MG63 (cell line): ENCODE measurements at regions not wholly inside any gene's neighbourhood (a gene's known extent, or its start where the extent isn't known, plus 50 kb on each side); places are given as distances from the start of the nearest gene placed in this dataset.
"Not testable (repeated sequence)": the region's sequence is repeated elsewhere in the genome, so short reads cannot be mapped to it uniquely, and the experiment has no call there.

ENCODE experiments used
- DNase-seq: peaks from one replicate; pipeline ENCODE4 v3.0.0-alpha.2; 2020
- H3K27me3 ChIP-seq: fragments of 250-450 bp; sonication (Bioruptor Pico); 2 replicates; pipeline ENCODE4 v1.5.1; 2020; ENCODE audit warnings: mild to moderate bottlenecking, moderate library complexity
- H3K36me3 ChIP-seq: fragments of 250-450 bp; sonication (Bioruptor Pico); 2 replicates; pipeline ENCODE4 v1.5.1; 2020; ENCODE audit warnings: mild to moderate bottlenecking, moderate library complexity
- H3K4me3 ChIP-seq: fragments of 250-450 bp; sonication (Bioruptor Pico); 2 replicates; pipeline ENCODE4 v1.5.1; 2020; ENCODE audit warnings: mild to moderate bottlenecking, moderate library complexity
- H3K9me3 ChIP-seq: fragments of 250-450 bp; sonication (Bioruptor Pico); 2 replicates; pipeline ENCODE4 v1.5.1; 2020; ENCODE audit warnings: mild to moderate bottlenecking, moderate library complexity

GRCh38 chr2:204389856-204390255 is 155.4 kb upstream of the PARD3B start:
- DNase-seq = no peak
- peaks cover 6% of the 10 kb centered on the region; the same call in 1 of the 2 replicates for H3K9me3 ChIP-seq
- H3K36me3 ChIP-seq = no peaks in the 10 kb centered on the region
- H3K27me3 ChIP-seq = no peaks in the 10 kb centered on the region
- no peak overlapping the region for H3K4me3 ChIP-seq

- no peak for DNase-seq
Measured at GRCh38 chr2:204395539-204395938, 149.7 kb upstream of the PARD3B start.

DNA sequence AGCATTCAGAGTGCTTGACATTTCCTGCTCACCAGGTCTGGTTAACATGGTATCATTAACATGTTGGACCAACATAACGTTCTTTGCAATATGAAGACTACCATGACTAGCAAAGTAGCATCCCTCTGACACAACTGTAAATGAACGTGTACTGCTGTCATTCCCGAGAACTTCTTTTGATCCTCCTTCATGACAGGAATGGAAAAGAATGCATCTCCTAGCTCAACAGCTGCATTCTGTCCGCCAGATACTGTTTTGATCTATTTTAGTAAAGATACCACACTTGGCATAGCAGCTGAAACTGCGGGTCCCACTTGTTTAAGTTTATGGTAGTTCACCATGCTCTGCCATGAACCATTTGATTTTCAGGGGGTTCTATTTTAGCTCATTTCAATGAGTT is 144.2 kb upstream of the PARD3B start:
- no peak for DNase-seq
- H3K4me3 ChIP-seq = no peak overlapping the region
- peaks cover 6% of the 10 kb centered on the region; the same call in 1 of the 2 replicates for H3K9me3 ChIP-seq
- no peaks in the 10 kb centered on the region for H3K36me3 ChIP-seq
- no peaks in the 10 kb centered on the region for H3K27me3 ChIP-seq

More at GRCh38 chr2:204395539-204395938, 149.7 kb upstream of the PARD3B start:
- no peaks in the 10 kb centered on the region for H3K36me3 ChIP-seq
- H3K27me3 ChIP-seq = no peaks in the 10 kb centered on the region
- H3K9me3 ChIP-seq = peaks cover 9% of the 10 kb centered on the region; the same call in 1 of the 2 replicates
- no peak overlapping the region for H3K4me3 ChIP-seq

DNA sequence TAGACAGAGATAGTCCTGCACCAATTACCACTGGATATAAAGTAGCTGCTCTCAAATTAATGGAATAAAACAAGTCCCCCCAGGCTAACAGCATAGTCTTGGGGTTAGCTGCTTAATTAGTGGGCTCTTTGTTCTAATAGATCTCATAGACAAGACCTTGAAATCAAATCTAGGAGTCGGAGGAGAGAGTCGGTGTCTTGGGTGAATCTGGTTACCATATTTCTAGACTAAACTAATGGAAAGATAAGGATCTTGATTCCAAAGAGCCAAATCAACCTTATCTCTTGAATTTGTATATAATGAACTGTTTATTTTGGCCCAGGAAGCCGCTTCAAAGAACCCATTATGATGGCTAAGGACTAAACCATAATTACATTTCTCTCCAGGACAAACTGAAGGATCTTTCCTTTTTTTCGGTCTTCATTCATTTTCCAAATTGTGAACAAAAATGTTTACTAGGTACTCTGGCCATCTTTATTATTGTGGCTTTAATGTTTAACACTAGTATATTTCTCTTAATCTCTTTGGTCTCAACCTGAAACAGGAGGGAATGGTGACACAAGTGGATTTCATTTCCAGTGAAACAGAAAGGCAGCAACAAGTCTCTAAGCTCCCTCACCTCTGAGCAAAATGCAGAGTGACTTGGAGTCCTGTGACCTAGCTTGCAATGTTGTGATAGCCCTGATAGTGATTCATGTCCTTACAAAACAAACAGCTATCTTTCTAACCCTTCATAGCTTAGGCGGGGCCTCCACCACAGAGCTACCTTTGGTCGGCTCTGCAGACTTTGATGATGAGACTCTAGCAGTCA is 137.9 kb upstream of the PARD3B start:
- Histone ChIP-seq H3K4me3 (no peak overlapping the region), H3K36me3 (no peaks in the 10 kb centered on the region), H3K27me3 (no peaks in the 10 kb centered on the region), H3K9me3 (peaks cover 4% of the 10 kb centered on the region)
- DNase-seq = no peak

DNA sequence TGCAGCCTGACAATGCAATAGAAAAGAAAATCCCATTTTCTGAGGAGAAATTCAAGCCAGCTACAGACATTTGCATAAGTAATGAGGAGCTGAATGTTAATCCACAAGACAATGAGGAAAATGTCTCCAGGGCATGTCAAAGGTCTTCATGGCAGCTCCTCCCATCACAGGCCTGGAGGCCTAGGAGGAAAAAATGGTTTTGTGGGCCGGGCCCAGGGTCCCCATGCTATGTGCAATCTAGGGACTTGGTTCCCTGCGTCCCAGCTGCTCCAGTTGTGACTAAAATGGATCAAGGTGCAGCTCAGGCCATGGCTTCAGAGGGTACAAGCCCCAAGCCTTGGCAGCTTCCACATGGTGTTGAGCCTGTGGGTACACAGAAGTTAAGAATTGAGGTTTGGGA is 132.5 kb upstream of the PARD3B start:
- not testable (repeated sequence) for H3K9me3 ChIP-seq, H3K27me3 ChIP-seq, DNase-seq, H3K4me3 ChIP-seq, H3K36me3 ChIP-seq

DNA sequence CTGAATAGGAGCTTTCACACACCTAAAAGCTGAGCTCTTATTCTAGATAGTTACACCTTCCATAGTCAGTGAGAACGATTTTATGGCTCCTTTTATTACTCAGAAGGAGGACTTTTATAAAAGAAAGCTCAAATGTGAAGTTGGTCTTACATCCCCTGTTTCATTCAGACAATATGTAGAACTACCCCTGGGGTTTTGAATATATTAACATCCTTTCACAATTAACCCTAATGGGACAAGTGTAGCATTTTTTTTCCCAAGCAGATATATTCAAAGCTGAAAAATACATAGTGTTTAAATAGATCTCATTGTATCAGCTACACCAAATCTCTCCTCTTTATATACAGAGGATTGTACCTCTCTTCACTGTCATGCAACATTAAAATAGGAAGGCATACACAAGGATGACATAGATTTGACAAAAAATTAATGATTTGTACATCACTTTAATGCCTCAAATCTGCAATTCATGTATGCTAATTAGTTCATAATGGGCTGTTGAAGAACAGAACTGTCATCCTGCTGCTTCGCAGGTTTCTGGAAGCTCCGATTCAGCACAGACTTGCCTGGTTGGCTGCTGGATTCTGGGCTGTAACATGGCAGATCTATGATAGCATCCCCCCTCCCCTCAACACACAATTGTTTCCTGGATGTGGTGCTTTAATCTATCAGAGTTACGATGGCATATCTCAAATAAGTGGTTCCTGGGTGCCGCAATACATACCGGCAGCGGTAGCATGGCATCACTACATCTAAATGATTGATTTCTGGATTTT is 129.7 kb upstream of the PARD3B start:
- Histone ChIP-seq H3K27me3 (no peaks in the 10 kb centered on the region), H3K9me3 (peaks cover 7% of the 10 kb centered on the region), H3K36me3 (no peaks in the 10 kb centered on the region), H3K4me3 (no peak overlapping the region)
- DNase-seq = no peak

DNA sequence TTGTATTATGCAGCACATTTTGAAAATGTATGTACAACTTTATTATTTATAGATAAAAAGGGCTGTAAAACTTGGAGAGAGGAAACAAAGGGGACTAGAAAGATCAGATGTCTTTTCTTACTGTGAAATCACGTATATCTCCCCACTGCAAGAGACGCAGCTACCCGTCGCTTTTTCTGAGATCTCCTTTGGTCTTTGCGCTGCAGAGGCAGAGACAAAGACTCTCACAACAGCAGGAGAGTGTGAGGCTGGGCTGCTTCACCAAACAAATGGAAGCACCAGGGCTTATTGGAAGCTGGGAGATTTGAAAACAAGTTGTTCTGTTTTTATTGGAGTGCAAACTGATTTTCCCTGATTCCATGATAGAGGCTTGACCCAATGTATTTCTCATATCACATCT is 129.0 kb upstream of the PARD3B start:
- Histone ChIP-seq H3K9me3 (peaks cover 7% of the 10 kb centered on the region), H3K36me3 (no peaks in the 10 kb centered on the region), H3K4me3 (no peak overlapping the region), H3K27me3 (no peaks in the 10 kb centered on the region)
- no peak for DNase-seq

DNA sequence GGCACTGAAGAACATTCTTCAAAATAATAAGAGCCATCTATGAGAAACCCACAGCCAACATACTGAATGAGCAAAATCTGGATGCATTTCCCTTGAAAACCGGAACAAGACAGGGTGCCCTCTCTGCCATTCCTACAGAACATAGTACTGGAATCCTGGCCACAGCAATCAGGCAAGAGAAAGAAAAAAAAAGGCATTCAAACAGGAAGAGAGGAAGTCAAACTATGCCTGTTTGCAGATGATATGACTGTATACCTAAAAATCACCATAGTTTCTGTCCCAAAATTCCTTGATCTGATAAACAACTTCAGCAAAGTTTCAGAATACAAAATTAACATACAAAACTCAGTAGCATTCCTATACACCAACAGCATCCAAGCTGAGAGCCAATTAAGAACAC is 119.5 kb upstream of the PARD3B start:
- DNase-seq = no peak
- no peak overlapping the region for H3K4me3 ChIP-seq
- no peaks in the 10 kb centered on the region for H3K27me3 ChIP-seq
- H3K9me3 ChIP-seq = no peaks in the 10 kb centered on the region; the same call in 1 of the 2 replicates
- no peaks in the 10 kb centered on the region for H3K36me3 ChIP-seq

DNA sequence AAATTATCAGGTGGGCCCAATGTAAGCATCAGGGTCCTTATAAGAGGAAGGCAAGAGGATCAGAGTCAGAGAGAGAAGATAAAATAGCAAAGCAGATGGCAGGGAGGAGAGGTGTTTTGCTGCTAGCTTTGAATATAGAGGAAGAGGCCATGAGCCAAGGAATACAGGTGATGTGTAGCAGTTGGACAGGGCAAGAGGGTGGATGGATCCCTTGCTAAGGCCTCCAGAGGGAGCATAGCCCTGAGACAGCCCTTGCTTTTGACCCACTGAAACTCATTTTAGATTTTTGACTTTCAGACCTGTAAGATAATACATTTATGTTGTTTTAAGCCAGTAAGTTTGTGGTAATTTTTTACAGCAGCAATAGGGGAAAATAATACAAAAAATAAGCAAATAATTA is 116.6 kb upstream of the PARD3B start:
- DNase-seq = no peak
- no peaks in the 10 kb centered on the region for H3K36me3 ChIP-seq
- peaks cover 9% of the 10 kb centered on the region for H3K9me3 ChIP-seq
- H3K4me3 ChIP-seq = no peak overlapping the region
- no peaks in the 10 kb centered on the region for H3K27me3 ChIP-seq

GRCh38 chr2:204431529-204431928 is 113.7 kb upstream of the PARD3B start:
- Histone ChIP-seq H3K4me3 (no peak overlapping the region), H3K27me3 (no peaks in the 10 kb centered on the region), H3K9me3 (peaks cover 9% of the 10 kb centered on the region), H3K36me3 (no peaks in the 10 kb centered on the region)
- DNase-seq = no peak

- H3K4me3 ChIP-seq = no peak overlapping the region
- H3K27me3 ChIP-seq = no peaks in the 10 kb centered on the region
- H3K9me3 ChIP-seq = peaks cover 9% of the 10 kb centered on the region
- DNase-seq = no peak
- H3K36me3 ChIP-seq = no peaks in the 10 kb centered on the region
Measured at GRCh38 chr2:204432196-204432595, 113.1 kb upstream of the PARD3B start.

GRCh38 chr2:204434660-204435462 is 110.4 kb upstream of the PARD3B start:
- H3K9me3 ChIP-seq = peaks cover 9% of the 10 kb centered on the region
- H3K36me3 ChIP-seq = no peaks in the 10 kb centered on the region
- no peaks in the 10 kb centered on the region for H3K27me3 ChIP-seq
- H3K4me3 ChIP-seq = no peak overlapping the region
- no peak for DNase-seq

- H3K9me3 ChIP-seq = peaks cover 9% of the 10 kb centered on the region
- H3K36me3 ChIP-seq = no peaks in the 10 kb centered on the region
- H3K27me3 ChIP-seq = no peaks in the 10 kb centered on the region
- no peak overlapping the region for H3K4me3 ChIP-seq
- DNase-seq = no peak
Measured at GRCh38 chr2:204436230-204436629, 109.0 kb upstream of the PARD3B start.

DNA sequence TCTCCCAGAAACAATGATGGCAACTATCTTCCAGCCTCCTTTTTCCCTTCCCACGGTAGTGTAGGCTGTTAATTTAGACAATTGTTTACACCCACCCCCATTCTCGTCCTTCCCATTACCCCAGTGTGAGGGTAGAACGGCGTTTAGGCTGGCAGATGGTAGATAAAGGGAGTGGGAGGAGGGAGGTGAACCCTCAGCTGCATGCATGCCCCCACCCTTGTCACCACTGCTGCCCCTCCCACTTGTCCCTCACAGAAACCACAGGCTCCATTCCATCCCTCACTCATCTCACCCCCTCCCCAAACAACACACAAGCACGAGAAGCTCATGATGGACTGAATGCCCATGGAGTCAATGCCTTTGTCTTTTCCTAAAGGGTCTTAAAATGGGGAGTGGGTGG is 107.9 kb upstream of the PARD3B start:
- H3K36me3 ChIP-seq = no peaks in the 10 kb centered on the region
- H3K27me3 ChIP-seq = no peaks in the 10 kb centered on the region

GRCh38 chr2:204437815-204438756 is 107.2 kb upstream of the PARD3B start:
- Histone ChIP-seq H3K36me3 (no peaks in the 10 kb centered on the region), H3K4me3 (no peak overlapping the region), H3K27me3 (no peaks in the 10 kb centered on the region), H3K9me3 (no peaks in the 10 kb centered on the region)
- no peak for DNase-seq

More for the DNA sequence above, 107.9 kb upstream of the PARD3B start:
- peaks cover 1% of the 10 kb centered on the region for H3K9me3 ChIP-seq
- no peak overlapping the region for H3K4me3 ChIP-seq
- no peak for DNase-seq

GRCh38 chr2:204441316-204441715 is 104.0 kb upstream of the PARD3B start:
- no peaks in the 10 kb centered on the region; the same call in 1 of the 2 replicates for H3K9me3 ChIP-seq
- H3K36me3 ChIP-seq = no peaks in the 10 kb centered on the region
- DNase-seq = no peak
- no peak overlapping the region for H3K4me3 ChIP-seq
- no peaks in the 10 kb centered on the region for H3K27me3 ChIP-seq
